ENCODE measurements at regions not wholly inside any gene's neighbourhood (a gene's known extent, or its start where the extent isn't known, plus 50 kb on each side); places are given as distances from the start of the nearest gene placed in this dataset.

DNA sequence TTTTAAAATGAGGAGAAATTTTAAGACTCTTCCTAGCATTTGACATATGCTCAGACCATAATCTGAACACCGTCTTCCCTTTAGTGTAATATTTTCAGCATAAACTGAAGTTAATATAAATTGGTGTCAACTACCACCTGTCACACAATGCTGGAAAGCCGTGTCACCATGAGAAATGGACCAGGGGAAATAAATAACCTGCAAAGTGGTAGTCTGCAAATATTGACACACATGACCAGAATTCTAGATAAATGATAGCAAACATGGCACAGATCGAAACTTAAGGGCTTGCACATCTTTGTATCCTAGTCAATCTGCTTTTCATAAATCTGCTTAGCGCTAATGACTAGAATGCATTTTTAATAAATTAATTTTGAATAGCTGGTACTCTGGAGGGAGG is 191.9 kb downstream of the CD83 start (continued):
- TF ChIP-seq ZNF76 (tag by site-specific recombination; IDR thresholded peaks at IDR 0.05; ENCODE audit: borderline replicate concordance, low read depth) (no peak), ZNF155 (tag by site-specific recombination; IDR thresholded peaks at IDR 0.05) (no peak), ZNF658 (tag by site-specific recombination; IDR thresholded peaks at IDR 0.05) (no peak), ZNF830 (tag by site-specific recombination; IDR thresholded peaks at IDR 0.05; ENCODE audit: low read depth) (no peak), ZFHX2 (tag by site-specific recombination; conservative IDR thresholded peaks at IDR 0.05) (no peak), ZNF112 (tag by site-specific recombination; IDR thresholded peaks at IDR 0.05) (no peak)
- TF ChIP-seq, protein P1, sequence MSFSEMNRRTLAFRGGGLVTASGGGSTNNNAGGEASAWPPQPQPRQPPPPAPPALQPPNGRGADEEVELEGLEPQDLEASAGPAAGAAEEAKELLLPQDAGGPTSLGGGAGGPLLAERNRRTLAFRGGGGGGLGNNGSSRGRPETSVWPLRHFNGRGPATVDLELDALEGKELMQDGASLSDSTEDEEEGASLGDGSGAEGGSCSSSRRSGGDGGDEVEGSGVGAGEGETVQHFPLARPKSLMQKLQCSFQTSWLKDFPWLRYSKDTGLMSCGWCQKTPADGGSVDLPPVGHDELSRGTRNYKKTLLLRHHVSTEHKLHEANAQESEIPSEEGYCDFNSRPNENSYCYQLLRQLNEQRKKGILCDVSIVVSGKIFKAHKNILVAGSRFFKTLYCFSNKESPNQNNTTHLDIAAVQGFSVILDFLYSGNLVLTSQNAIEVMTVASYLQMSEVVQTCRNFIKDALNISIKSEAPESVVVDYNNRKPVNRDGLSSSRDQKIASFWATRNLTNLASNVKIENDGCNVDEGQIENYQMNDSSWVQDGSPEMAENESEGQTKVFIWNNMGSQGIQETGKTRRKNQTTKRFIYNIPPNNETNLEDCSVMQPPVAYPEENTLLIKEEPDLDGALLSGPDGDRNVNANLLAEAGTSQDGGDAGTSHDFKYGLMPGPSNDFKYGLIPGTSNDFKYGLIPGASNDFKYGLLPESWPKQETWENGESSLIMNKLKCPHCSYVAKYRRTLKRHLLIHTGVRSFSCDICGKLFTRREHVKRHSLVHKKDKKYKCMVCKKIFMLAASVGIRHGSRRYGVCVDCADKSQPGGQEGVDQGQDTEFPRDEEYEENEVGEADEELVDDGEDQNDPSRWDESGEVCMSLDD (tag by site-specific recombination; IDR thresholded peaks at IDR 0.05) = no peak

GRCh38 chr6:14309951-14310445 is 192.4 kb downstream of the CD83 start:
- peaks cover 5% of the 10 kb centered on the region; the same call in 1 of the 2 replicates for H3K4me1 ChIP-seq (ENCODE audit: control insufficient read depth, insufficient read depth, low read length)
- TF ChIP-seq ZNF404 (tag by site-specific recombination; IDR thresholded peaks at IDR 0.05) (no peak), ZBTB20 (tag by site-specific recombination; IDR thresholded peaks at IDR 0.05) (no peak), ZNF335 (tag by site-specific recombination; conservative IDR thresholded peaks at IDR 0.05) (no peak), EGR2 (tag by site-specific recombination; IDR thresholded peaks at IDR 0.05; ENCODE audit: low read depth) (no peak), ZNF610 (tag by site-specific recombination; IDR thresholded peaks at IDR 0.05; ENCODE audit: borderline replicate concordance) (no peak), PBX3 (CRISPR knock-in tag; IDR thresholded peaks at IDR 0.05) (no peak), ZNF2 (tag by site-specific recombination; IDR thresholded peaks at IDR 0.05) (no peak), TCF7L2 (IDR thresholded peaks at IDR 0.05; ENCODE audit: borderline replicate concordance, low read depth, low read length) (no peak), ZNF354C (tag by site-specific recombination; IDR thresholded peaks at IDR 0.05; ENCODE audit: borderline replicate concordance, low read depth) (no peak), HOXC10 (CRISPR knock-in tag; IDR thresholded peaks at IDR 0.05) (no peak), ZIC2 (tag by site-specific recombination; IDR thresholded peaks at IDR 0.05) (no peak), ZNF521 (tag by site-specific recombination; IDR thresholded peaks at IDR 0.05) (no peak), RBAK (tag by site-specific recombination; IDR thresholded peaks at IDR 0.05) (no peak), PRDM1 (tag by site-specific recombination; IDR thresholded peaks at IDR 0.05) (no peak), REPIN1 (tag by site-specific recombination; IDR thresholded peaks at IDR 0.05; ENCODE audit: low read depth) (no peak), ZFP3 (tag by site-specific recombination; IDR thresholded peaks at IDR 0.05; ENCODE audit: low read depth) (no peak)
- TF ChIP-seq, protein P2, sequence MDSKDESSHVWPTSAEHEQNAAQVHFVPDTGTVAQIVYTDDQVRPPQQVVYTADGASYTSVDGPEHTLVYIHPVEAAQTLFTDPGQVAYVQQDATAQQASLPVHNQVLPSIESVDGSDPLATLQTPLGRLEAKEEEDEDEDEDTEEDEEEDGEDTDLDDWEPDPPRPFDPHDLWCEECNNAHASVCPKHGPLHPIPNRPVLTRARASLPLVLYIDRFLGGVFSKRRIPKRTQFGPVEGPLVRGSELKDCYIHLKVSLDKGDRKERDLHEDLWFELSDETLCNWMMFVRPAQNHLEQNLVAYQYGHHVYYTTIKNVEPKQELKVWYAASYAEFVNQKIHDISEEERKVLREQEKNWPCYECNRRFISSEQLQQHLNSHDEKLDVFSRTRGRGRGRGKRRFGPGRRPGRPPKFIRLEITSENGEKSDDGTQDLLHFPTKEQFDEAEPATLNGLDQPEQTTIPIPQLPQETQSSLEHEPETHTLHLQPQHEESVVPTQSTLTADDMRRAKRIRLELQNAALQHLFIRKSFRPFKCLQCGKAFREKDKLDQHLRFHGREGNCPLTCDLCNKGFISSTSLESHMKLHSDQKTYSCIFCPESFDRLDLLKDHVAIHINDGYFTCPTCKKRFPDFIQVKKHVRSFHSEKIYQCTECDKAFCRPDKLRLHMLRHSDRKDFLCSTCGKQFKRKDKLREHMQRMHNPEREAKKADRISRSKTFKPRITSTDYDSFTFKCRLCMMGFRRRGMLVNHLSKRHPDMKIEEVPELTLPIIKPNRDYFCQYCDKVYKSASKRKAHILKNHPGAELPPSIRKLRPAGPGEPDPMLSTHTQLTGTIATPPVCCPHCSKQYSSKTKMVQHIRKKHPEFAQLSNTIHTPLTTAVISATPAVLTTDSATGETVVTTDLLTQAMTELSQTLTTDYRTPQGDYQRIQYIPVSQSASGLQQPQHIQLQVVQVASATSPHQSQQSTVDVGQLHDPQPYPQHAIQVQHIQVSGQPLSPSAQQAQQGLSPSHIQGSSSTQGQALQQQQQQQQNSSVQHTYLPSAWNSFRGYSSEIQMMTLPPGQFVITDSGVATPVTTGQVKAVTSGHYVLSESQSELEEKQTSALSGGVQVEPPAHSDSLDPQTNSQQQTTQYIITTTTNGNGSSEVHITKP (tag by site-specific recombination; IDR thresholded peaks at IDR 0.05) = no peak
- TF ChIP-seq, protein P3, sequence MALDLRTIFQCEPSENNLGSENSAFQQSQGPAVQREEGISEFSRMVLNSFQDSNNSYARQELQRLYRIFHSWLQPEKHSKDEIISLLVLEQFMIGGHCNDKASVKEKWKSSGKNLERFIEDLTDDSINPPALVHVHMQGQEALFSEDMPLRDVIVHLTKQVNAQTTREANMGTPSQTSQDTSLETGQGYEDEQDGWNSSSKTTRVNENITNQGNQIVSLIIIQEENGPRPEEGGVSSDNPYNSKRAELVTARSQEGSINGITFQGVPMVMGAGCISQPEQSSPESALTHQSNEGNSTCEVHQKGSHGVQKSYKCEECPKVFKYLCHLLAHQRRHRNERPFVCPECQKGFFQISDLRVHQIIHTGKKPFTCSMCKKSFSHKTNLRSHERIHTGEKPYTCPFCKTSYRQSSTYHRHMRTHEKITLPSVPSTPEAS (tag by site-specific recombination; IDR thresholded peaks at IDR 0.05) = no peak
- TF ChIP-seq, protein P4, sequence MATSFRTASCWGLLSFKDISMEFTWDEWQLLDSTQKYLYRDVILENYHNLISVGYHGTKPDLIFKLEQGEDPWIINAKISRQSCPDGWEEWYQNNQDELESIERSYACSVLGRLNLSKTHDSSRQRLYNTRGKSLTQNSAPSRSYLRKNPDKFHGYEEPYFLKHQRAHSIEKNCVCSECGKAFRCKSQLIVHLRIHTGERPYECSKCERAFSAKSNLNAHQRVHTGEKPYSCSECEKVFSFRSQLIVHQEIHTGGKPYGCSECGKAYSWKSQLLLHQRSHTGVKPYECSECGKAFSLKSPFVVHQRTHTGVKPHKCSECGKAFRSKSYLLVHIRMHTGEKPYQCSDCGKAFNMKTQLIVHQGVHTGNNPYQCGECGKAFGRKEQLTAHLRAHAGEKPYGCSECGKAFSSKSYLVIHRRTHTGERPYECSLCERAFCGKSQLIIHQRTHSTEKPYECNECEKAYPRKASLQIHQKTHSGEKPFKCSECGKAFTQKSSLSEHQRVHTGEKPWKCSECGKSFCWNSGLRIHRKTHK (tag by site-specific recombination; IDR thresholded peaks at IDR 0.05) = no peak
- no peak overlapping the region for H3K4me3 ChIP-seq (ENCODE audit: low read depth, low read length)
- H3K9me3 ChIP-seq (ENCODE audit: control insufficient read depth, insufficient read depth, low read depth, low read length) = no peaks in the 10 kb centered on the region
- CTCF ChIA-PET = interaction anchor here (0.6 kb wide), 1 partner anchor 1329 kb away, joined by 4 read pairs; no protein-coding TSS in a partner anchor
- POLR2A ChIA-PET = no interaction called here
- H3K36me3 ChIP-seq (ENCODE audit: control insufficient read depth in 2 of 2, insufficient read depth in 1 of 2, low read length in 2 of 2) = no peaks in the 10 kb centered on the region
- H3K27ac ChIP-seq (ENCODE audit: extremely low read depth, low read depth, low read length) = no peak overlapping the region
